Ovary (tissue), 3 donors: ENCODE measurements at regions not wholly inside any gene's neighbourhood (a gene's known extent, or its start where the extent isn't known, plus 50 kb on each side); places are given as distances from the start of the nearest gene placed in this dataset.

Experiments
- CTCF ChIP-seq, 3 donors: fragments of 450-650 bp in 2 of 3; fragments of 200-600 bp in 1 of 3; IDR thresholded peaks; one replicate each; pipeline versions ENCODE4 v1.5.1 to v1.8.0; 2016 to 2022; ENCODE audit warnings: antibody characterized with exemption in 3 of 3, mild to moderate bottlenecking in 1 of 3
- EP300 ChIP-seq: sonication (generic); formaldehyde crosslinking; IDR thresholded peaks from one replicate; pipeline ENCODE4 v1.6.1; 2017; ENCODE audit warnings: antibody characterized with exemption
- POLR2A ChIP-seq: fragments of 450-650 bp; IDR thresholded peaks from one replicate; pipeline ENCODE4 v1.6.1; 2017; ENCODE audit warnings: antibody characterized with exemption, mild to moderate bottlenecking, moderate library complexity
- donor health status: DM: no; HTN: no; CAD: no.

GRCh38 chr14:95008445-95009217 is 148.7 kb downstream of the DICER1 start:
- TF ChIP-seq CTCF (IDR thresholded peaks at IDR 0.05) (no peak), POLR2A (no peak), EP300 (no peak)
